Naive thymus-derived CD4-positive, alpha-beta T cell (primary cell): ENCODE measurements at regions not wholly inside any gene's neighbourhood (a gene's known extent, or its start where the extent isn't known, plus 50 kb on each side); places are given as distances from the start of the nearest gene placed in this dataset.
"Not testable (repeated sequence)": the region's sequence is repeated elsewhere in the genome, so short reads cannot be mapped to it uniquely, and the experiment has no call there.

Experiments used
- ATAC-seq: fragments of 150-1000 bp; cut with Tn5 transposase; 2 replicates; pipeline ENCODE4 v1.10.0; 2021; ENCODE audit warnings: mild to moderate bottlenecking, moderate library complexity
- CTCF ChIA-PET: fragments of 350-600 bp; sonication (Branson Sonifier 250); formaldehyde crosslinking; loops from one replicate; lab custom pipeline; 2021; ENCODE audit warnings: antibody characterized with exemption; lab: Charles Lee
- POLR2A ChIA-PET: fragments of 350-600 bp; sonication (Branson Sonifier 250); formaldehyde crosslinking; loops from one replicate; lab custom pipeline; 2021; ENCODE audit warnings: antibody characterized with exemption, inconsistent platforms; lab: Charles Lee
- DNase-seq, 9 donors: peaks; one replicate each; pipeline versions ENCODE4 v3.0.0 to v3.0.0-alpha.2; 2020 to 2022; ENCODE audit warnings: mixed read lengths in 1 of 9
- H3K27ac ChIP-seq: one replicate; pipeline ENCODE4 v1.7.0; 2013; ENCODE audit warnings: mild to moderate bottlenecking, low read depth, low read length, moderate library complexity
- H3K27me3 ChIP-seq, 2 donors: one replicate each; pipeline ENCODE4 v1.7.0; 2013; ENCODE audit warnings: low read length in 2 of 2, mild to moderate bottlenecking in 2 of 2, moderate library complexity in 2 of 2; ENCODE audit not compliant: control insufficient read depth in 2 of 2, insufficient read depth in 2 of 2
- H3K36me3 ChIP-seq, 3 experiments: 1 replicate in 2 of 3; 2 replicates in 1 of 3; pipeline ENCODE4 v1.7.0; 2013; ENCODE audit warnings: low read length in 3 of 3, mild to moderate bottlenecking in 3 of 3, moderate library complexity in 1 of 3; ENCODE audit not compliant: insufficient read depth in 3 of 3, control insufficient read depth in 2 of 3
- H3K4me1 ChIP-seq, 2 donors: one replicate each; pipeline ENCODE4 v1.7.0; 2013; ENCODE audit warnings: low read length in 2 of 2, mild to moderate bottlenecking in 2 of 2, moderate library complexity in 1 of 2; ENCODE audit not compliant: control insufficient read depth in 2 of 2, insufficient read depth in 2 of 2
- H3K4me3 ChIP-seq: 2 replicates; pipeline ENCODE4 v1.7.0; 2013; ENCODE audit warnings: mild to moderate bottlenecking, low read length
- H3K9me3 ChIP-seq, 3 experiments: 1 replicate in 2 of 3; 2 replicates in 1 of 3; pipeline ENCODE4 v1.7.0; 2013; ENCODE audit warnings: low read length in 3 of 3; ENCODE audit not compliant: control insufficient read depth in 2 of 3
- H3K27ac Mint-ChIP-seq, 9 donors: one replicate each; pipeline ENCODE4 v1.8.0; 2020 to 2022; ENCODE audit warnings: mixed read lengths in 9 of 9, mild to moderate bottlenecking in 8 of 9, moderate library complexity in 5 of 9, inconsistent platforms in 2 of 9
- H3K27me3 Mint-ChIP-seq, 5 donors: one replicate each; pipeline ENCODE4 v1.8.0; 2021 to 2022; ENCODE audit warnings: mixed read lengths in 5 of 5, mild to moderate bottlenecking in 1 of 5
- H3K36me3 Mint-ChIP-seq, 5 donors: one replicate each; pipeline ENCODE4 v1.8.0; 2020 to 2022; ENCODE audit warnings: mixed read lengths in 5 of 5, mild to moderate bottlenecking in 3 of 5, inconsistent platforms in 1 of 5
- H3K4me1 Mint-ChIP-seq, 7 donors: one replicate each; pipeline ENCODE4 v1.8.0; 2020 to 2022; ENCODE audit warnings: mixed read lengths in 7 of 7, mild to moderate bottlenecking in 3 of 7, inconsistent platforms in 1 of 7
- H3K4me3 Mint-ChIP-seq, 10 donors: one replicate each; pipeline ENCODE4 v1.8.0; 2020 to 2022; ENCODE audit warnings: mild to moderate bottlenecking in 10 of 10, mixed read lengths in 10 of 10, moderate library complexity in 6 of 10, inconsistent platforms in 2 of 10
- H3K9me3 Mint-ChIP-seq, 11 donors: one replicate each; pipeline ENCODE4 v1.8.0; 2020 to 2022; ENCODE audit warnings: mixed read lengths in 11 of 11, mild to moderate bottlenecking in 4 of 11, inconsistent platforms in 1 of 11, moderate library complexity in 1 of 11
- intact Hi-C, 2 donors: fragments of 100-400 bp; cut with micrococcal nuclease; formaldehyde crosslinking; loops; one replicate each; pipeline ENCODE4 v1.15.1; 2023

- Histone ChIP-seq H3K27ac (no peak overlapping the region), H3K4me3 (no peak overlapping the region), H3K27me3 (no peaks in the 10 kb centered on the region), H3K4me1 (no peaks in the 10 kb centered on the region), H3K36me3 (no peaks in the 10 kb centered on the region), H3K9me3 (no peaks in the 10 kb centered on the region)
- Mint-ChIP-seq H3K9me3 (peaks cover 0 to 16% (median 3%) of the 10 kb centered on the region in 11 donors), H3K36me3 (no peaks in the 10 kb centered on the region), H3K27me3 (peaks cover 0 to 10% (median 0%) of the 10 kb centered on the region in 5 donors), H3K27ac (no peak overlapping the region), H3K4me3 (no peak overlapping the region), H3K4me1 (peaks cover 0 to 1% (median 0%) of the 10 kb centered on the region in 7 donors)
- DNase-seq: no peak
- intact Hi-C loops: loop anchor here in 1 of 2 donors (5.0 kb wide), 1 partner anchor 504 kb away; no protein-coding TSS in a partner anchor
- ChIA-PET CTCF (no interaction called here), POLR2A (no interaction called here)
- no peak for ATAC-seq
These were observed 139.4 kb upstream of the IRX1 start for GRCh38 chr5:3456121-3456681.

GRCh38 chr5:3454028-3454427, 141.6 kb upstream of the IRX1 start:
- intact Hi-C loops, H3K4me1 ChIP-seq, POLR2A ChIA-PET, DNase-seq, H3K27me3 Mint-ChIP-seq, ATAC-seq, H3K4me1 Mint-ChIP-seq, H3K27me3 ChIP-seq, H3K4me3 ChIP-seq, H3K36me3 Mint-ChIP-seq, CTCF ChIA-PET, H3K27ac Mint-ChIP-seq, H3K9me3 ChIP-seq, H3K36me3 ChIP-seq, H3K4me3 Mint-ChIP-seq, H3K27ac ChIP-seq: not testable (repeated sequence)
- H3K9me3 Mint-ChIP-seq: peaks cover 0 to 15% (median 0%) of the 10 kb centered on the region in 11 donors

- H3K36me3 Mint-ChIP-seq: no peaks in the 10 kb centered on the region
- no peaks in the 10 kb centered on the region for H3K27me3 ChIP-seq
- POLR2A ChIA-PET: no interaction called here
- no peaks in the 10 kb centered on the region for H3K36me3 ChIP-seq
- intact Hi-C loops: no loop called here
- CTCF ChIA-PET: no interaction called here
- H3K27ac Mint-ChIP-seq: no peak overlapping the region
- no peak for ATAC-seq
- H3K9me3 Mint-ChIP-seq: peaks cover 0 to 16% (median 1%) of the 10 kb centered on the region in 11 donors
- no peak overlapping the region for H3K27ac ChIP-seq
- H3K4me1 ChIP-seq: no peaks in the 10 kb centered on the region
- no peaks in the 10 kb centered on the region for H3K27me3 Mint-ChIP-seq
- no peak overlapping the region for H3K4me3 ChIP-seq
- H3K4me3 Mint-ChIP-seq: no peak overlapping the region
- DNase-seq: no peak
- no peaks in the 10 kb centered on the region for H3K9me3 ChIP-seq
- no peaks in the 10 kb centered on the region for H3K4me1 Mint-ChIP-seq
These were observed 143.0 kb upstream of the IRX1 start for GRCh38 chr5:3452622-3453021.

- Mint-ChIP-seq H3K27ac (no peak overlapping the region), H3K9me3 (peaks cover 0 to 19% (median 4%) of the 10 kb centered on the region in 11 donors), H3K4me1 (no peaks in the 10 kb centered on the region), H3K4me3 (no peak overlapping the region), H3K36me3 (no peaks in the 10 kb centered on the region), H3K27me3 (no peaks in the 10 kb centered on the region)
- POLR2A ChIA-PET: no interaction called here
- H3K9me3 ChIP-seq: no peaks in the 10 kb centered on the region
- CTCF ChIA-PET: no interaction called here
- H3K4me1 ChIP-seq: no peaks in the 10 kb centered on the region
- intact Hi-C loops: no loop called here
- no peaks in the 10 kb centered on the region for H3K36me3 ChIP-seq
- DNase-seq: no peak
- no peaks in the 10 kb centered on the region for H3K27me3 ChIP-seq
- no peak overlapping the region for H3K27ac ChIP-seq
- ATAC-seq: no peak
- no peak overlapping the region for H3K4me3 ChIP-seq
These were observed 143.7 kb upstream of the IRX1 start for GRCh38 chr5:3451961-3452360.

GRCh38 chr5:3449481-3449880, 146.2 kb upstream of the IRX1 start:
- no peaks in the 10 kb centered on the region for H3K4me1 Mint-ChIP-seq
- DNase-seq (no peak), ATAC-seq (no peak)
- no peaks in the 10 kb centered on the region for H3K27me3 Mint-ChIP-seq
- H3K27me3 ChIP-seq: no peaks in the 10 kb centered on the region
- H3K36me3 Mint-ChIP-seq: no peaks in the 10 kb centered on the region
- H3K36me3 ChIP-seq: no peaks in the 10 kb centered on the region
- peaks cover 0 to 9% (median 0%) of the 10 kb centered on the region in 3 experiments for H3K9me3 ChIP-seq
- no peaks in the 10 kb centered on the region for H3K4me1 ChIP-seq
- intact Hi-C loops: no loop called here
- H3K4me3 ChIP-seq: no peak overlapping the region
- ChIA-PET CTCF (no interaction called here), POLR2A (no interaction called here)
- no peak overlapping the region for H3K27ac ChIP-seq
- H3K27ac Mint-ChIP-seq: no peak overlapping the region
- H3K9me3 Mint-ChIP-seq: peaks cover 0 to 14% (median 4%) of the 10 kb centered on the region in 11 donors
- H3K4me3 Mint-ChIP-seq: no peak overlapping the region

- H3K4me3 Mint-ChIP-seq: no peak overlapping the region
- ChIA-PET CTCF (no interaction called here), POLR2A (no interaction called here)
- no peaks in the 10 kb centered on the region for H3K4me1 ChIP-seq
- H3K36me3 Mint-ChIP-seq: no peaks in the 10 kb centered on the region
- H3K9me3 Mint-ChIP-seq: peaks cover 0 to 11% (median 4%) of the 10 kb centered on the region in 11 donors
- no peak for ATAC-seq
- no peaks in the 10 kb centered on the region for H3K4me1 Mint-ChIP-seq
- no peaks in the 10 kb centered on the region for H3K27me3 Mint-ChIP-seq
- no peaks in the 10 kb centered on the region for H3K27me3 ChIP-seq
- H3K4me3 ChIP-seq: no peak overlapping the region
- DNase-seq: no peak
- no peak overlapping the region for H3K27ac ChIP-seq
- H3K27ac Mint-ChIP-seq: no peak overlapping the region
- intact Hi-C loops: no loop called here
- peaks cover 0 to 9% (median 0%) of the 10 kb centered on the region in 3 experiments for H3K9me3 ChIP-seq
- H3K36me3 ChIP-seq: no peaks in the 10 kb centered on the region
These were observed 149.2 kb upstream of the IRX1 start for GRCh38 chr5:3446410-3446809.

GRCh38 chr5:3445517-3445916, 150.1 kb upstream of the IRX1 start:
- H3K36me3 ChIP-seq, H3K27ac ChIP-seq, H3K4me3 ChIP-seq, H3K4me1 Mint-ChIP-seq, CTCF ChIA-PET, POLR2A ChIA-PET, H3K9me3 ChIP-seq, H3K4me1 ChIP-seq, DNase-seq, H3K4me3 Mint-ChIP-seq, H3K27me3 ChIP-seq, H3K36me3 Mint-ChIP-seq, ATAC-seq, intact Hi-C loops, H3K27ac Mint-ChIP-seq, H3K27me3 Mint-ChIP-seq: not testable (repeated sequence)
- H3K9me3 Mint-ChIP-seq: peaks cover 0 to 11% (median 4%) of the 10 kb centered on the region in 11 donors
